ENCODE measurements at regions not wholly inside any gene's neighbourhood (a gene's known extent, or its start where the extent isn't known, plus 50 kb on each side); places are given as distances from the start of the nearest gene placed in this dataset.
A peak's percentile ranks its signal among the peaks of the same experiment; 100 is the strongest.

- no peaks in the 10 kb centered on the region for H3K36me3 Mint-ChIP-seq (ENCODE audit: low read depth)
- ATAC-seq (no peak), DNase-seq (no peak)
- H3K9me3 Mint-ChIP-seq = peaks cover 4% of the 10 kb centered on the region
- H3K4me3 Mint-ChIP-seq = no peak overlapping the region
- no peak overlapping the region for H3K27ac Mint-ChIP-seq
- H3K27me3 Mint-ChIP-seq = peaks cover 15% of the 10 kb centered on the region
- no peaks in the 10 kb centered on the region for H3K4me1 Mint-ChIP-seq
These were observed 108.9 kb upstream of the NCAM1 start for GRCh38 chr11:112852143-112852866.

DNA sequence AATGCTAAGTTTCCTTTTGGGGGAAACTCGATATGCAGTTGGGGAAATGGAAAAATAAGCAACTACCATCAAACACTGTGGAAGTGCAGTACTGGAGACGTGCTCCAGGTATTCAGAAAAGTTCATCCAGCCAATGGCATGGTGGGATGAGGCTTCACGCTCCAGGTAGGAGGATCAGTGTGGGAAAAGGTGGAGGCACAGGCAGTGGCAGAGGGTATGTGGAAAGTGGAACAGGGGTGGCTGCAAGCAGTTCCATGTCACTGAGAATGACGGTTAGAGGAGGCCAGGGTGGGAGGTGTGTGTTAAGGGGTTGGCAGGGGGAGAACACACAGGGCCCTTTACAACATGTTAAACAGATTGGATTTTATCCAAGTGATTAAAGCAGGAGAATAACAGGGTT lies 105.1 kb upstream of the NCAM1 start:
- no peak for ATAC-seq
- H3K27me3 Mint-ChIP-seq = peaks cover 15% of the 10 kb centered on the region
- H3K36me3 Mint-ChIP-seq (ENCODE audit: low read depth) = no peaks in the 10 kb centered on the region
- no peaks in the 10 kb centered on the region for H3K4me1 Mint-ChIP-seq
- peaks cover 9% of the 10 kb centered on the region for H3K9me3 Mint-ChIP-seq
- no peak overlapping the region for H3K4me3 Mint-ChIP-seq
- DNase-seq = no peak
- no peak overlapping the region for H3K27ac Mint-ChIP-seq

DNA sequence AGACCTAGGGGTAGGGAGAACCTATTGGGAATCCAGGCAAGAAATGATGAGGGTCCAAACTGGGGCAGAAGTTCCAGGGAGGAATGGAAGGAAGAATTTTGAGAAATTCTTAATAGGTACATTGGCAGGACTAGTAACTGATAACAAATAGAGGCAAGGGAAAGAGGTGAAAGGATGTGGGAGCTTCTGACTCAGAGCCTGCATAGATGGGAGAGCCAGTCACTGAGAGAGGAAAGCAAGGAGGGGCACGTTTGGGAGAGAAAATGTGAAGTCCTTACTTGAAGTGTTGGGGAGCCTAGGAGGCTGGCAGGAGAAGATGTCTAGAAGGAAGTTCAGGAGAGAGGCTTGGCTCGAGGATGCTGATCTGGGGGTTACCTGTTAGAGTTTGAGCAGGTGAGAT lies 104.6 kb upstream of the NCAM1 start:
- Mint-ChIP-seq H3K36me3 (ENCODE audit: low read depth) (no peaks in the 10 kb centered on the region), H3K4me3 (no peak overlapping the region), H3K27ac (no peak overlapping the region), H3K4me1 (no peaks in the 10 kb centered on the region), H3K9me3 (peaks cover 10% of the 10 kb centered on the region), H3K27me3 (peaks cover 15% of the 10 kb centered on the region)
- DNase-seq (no peak), ATAC-seq (no peak)

- Mint-ChIP-seq H3K4me1 (no peaks in the 10 kb centered on the region), H3K4me3 (no peak overlapping the region)
- no peak for ATAC-seq
These were observed 102.8 kb upstream of the NCAM1 start for GRCh38 chr11:112858289-112859023.

GRCh38 chr11:112859787-112860186 lies 101.4 kb upstream of the NCAM1 start:
- no peak for ATAC-seq
- Mint-ChIP-seq H3K4me3 (no peak overlapping the region), H3K27me3 (peaks cover 6% of the 10 kb centered on the region)

More at GRCh38 chr11:112858289-112859023, 102.8 kb upstream of the NCAM1 start:
- no peak overlapping the region for H3K27ac Mint-ChIP-seq
- no peaks in the 10 kb centered on the region for H3K36me3 Mint-ChIP-seq (ENCODE audit: low read depth)
- no peak for DNase-seq
- peaks cover 6% of the 10 kb centered on the region for H3K27me3 Mint-ChIP-seq
- peaks cover 14% of the 10 kb centered on the region for H3K9me3 Mint-ChIP-seq

GRCh38 chr11:112861356-112861755 lies 99.9 kb upstream of the NCAM1 start:
- Mint-ChIP-seq H3K4me1 (no peaks in the 10 kb centered on the region), H3K36me3 (ENCODE audit: low read depth) (no peaks in the 10 kb centered on the region), H3K9me3 (peaks cover 14% of the 10 kb centered on the region), H3K4me3 (no peak overlapping the region), H3K27me3 (no peaks in the 10 kb centered on the region), H3K27ac (no peak overlapping the region)
- DNase-seq (no peak), ATAC-seq (no peak)

More at GRCh38 chr11:112859787-112860186, 101.4 kb upstream of the NCAM1 start:
- H3K9me3 Mint-ChIP-seq = peaks cover 14% of the 10 kb centered on the region
- no peak for DNase-seq
- no peak overlapping the region for H3K27ac Mint-ChIP-seq
- no peaks in the 10 kb centered on the region for H3K36me3 Mint-ChIP-seq (ENCODE audit: low read depth)
- H3K4me1 Mint-ChIP-seq = no peaks in the 10 kb centered on the region

DNA sequence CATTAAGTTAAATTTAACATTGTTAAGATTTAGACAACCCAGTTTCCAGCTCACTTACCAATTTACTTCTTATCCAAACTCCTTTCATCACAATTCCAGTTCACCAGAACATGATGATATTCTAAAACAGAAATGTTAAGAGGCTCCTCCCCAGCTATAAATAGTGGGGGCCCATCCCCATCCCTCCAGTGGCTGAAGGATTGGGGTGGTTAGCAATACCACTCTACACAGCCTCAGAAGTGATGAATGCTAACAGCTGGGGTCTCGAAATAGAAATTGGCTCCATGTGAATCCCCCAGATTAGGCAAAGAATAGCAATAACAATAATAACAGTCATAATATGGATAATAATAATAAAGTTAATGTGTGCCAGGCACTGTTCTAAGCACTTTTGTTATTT lies 97.9 kb upstream of the NCAM1 start:
- peaks cover 14% of the 10 kb centered on the region for H3K9me3 Mint-ChIP-seq
- no peak overlapping the region for H3K27ac Mint-ChIP-seq
- H3K4me1 Mint-ChIP-seq = no peaks in the 10 kb centered on the region
- no peak overlapping the region for H3K4me3 Mint-ChIP-seq
- ATAC-seq (no peak), DNase-seq (no peak)
- no peaks in the 10 kb centered on the region for H3K36me3 Mint-ChIP-seq (ENCODE audit: low read depth)
- no peaks in the 10 kb centered on the region for H3K27me3 Mint-ChIP-seq

GRCh38 chr11:112864672-112865071 lies 96.5 kb upstream of the NCAM1 start:
- H3K9me3 Mint-ChIP-seq = peaks cover 11% of the 10 kb centered on the region
- H3K27ac Mint-ChIP-seq = no peak overlapping the region
- no peaks in the 10 kb centered on the region for H3K36me3 Mint-ChIP-seq (ENCODE audit: low read depth)
- ATAC-seq (no peak), DNase-seq (no peak)
- no peaks in the 10 kb centered on the region for H3K27me3 Mint-ChIP-seq
- no peaks in the 10 kb centered on the region for H3K4me1 Mint-ChIP-seq
- no peak overlapping the region for H3K4me3 Mint-ChIP-seq

DNA sequence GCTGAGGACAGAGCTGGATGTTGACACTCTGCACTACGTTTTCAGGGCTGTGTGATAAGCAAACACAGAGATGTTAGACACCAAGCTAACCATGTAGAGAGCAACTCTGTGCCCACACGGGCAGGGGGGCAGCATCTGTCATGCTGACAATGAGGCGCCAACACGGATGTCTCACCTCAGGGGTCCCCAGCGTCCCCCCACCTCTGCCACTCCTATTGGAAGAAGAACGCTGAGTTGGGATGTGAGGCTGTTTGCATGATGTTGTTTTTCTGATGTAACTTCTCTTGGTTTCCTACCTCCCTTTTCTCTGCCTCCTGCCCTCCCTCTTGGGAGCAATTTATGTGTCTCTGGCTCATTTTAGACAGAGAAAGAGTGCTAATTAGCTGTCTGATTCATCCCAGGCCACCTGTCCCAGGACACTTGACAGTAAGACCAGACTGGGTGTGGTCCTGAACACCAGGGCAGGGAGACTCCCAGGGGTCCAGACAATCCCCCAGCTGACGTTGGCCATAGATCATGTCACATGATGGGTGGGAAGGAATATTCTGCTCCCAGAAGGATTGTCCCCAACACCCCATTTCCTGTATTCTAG lies 89.2 kb upstream of the NCAM1 start:
- no peak overlapping the region for H3K4me3 Mint-ChIP-seq
- no peak for DNase-seq
- H3K27me3 Mint-ChIP-seq = peaks cover 1% of the 10 kb centered on the region
- H3K36me3 Mint-ChIP-seq (ENCODE audit: low read depth) = no peaks in the 10 kb centered on the region
- no peak overlapping the region for H3K27ac Mint-ChIP-seq
- H3K9me3 Mint-ChIP-seq = no peaks in the 10 kb centered on the region
- ATAC-seq = no peak
- no peaks in the 10 kb centered on the region for H3K4me1 Mint-ChIP-seq

- Mint-ChIP-seq H3K4me1 (no peaks in the 10 kb centered on the region), H3K4me3 (no peak overlapping the region), H3K27me3 (peaks cover 1% of the 10 kb centered on the region), H3K36me3 (ENCODE audit: low read depth) (no peaks in the 10 kb centered on the region), H3K9me3 (no peaks in the 10 kb centered on the region), H3K27ac (no peak overlapping the region)
- DNase-seq (no peak), ATAC-seq (no peak)
These were observed 86.2 kb upstream of the NCAM1 start for GRCh38 chr11:112874980-112875379.

DNA sequence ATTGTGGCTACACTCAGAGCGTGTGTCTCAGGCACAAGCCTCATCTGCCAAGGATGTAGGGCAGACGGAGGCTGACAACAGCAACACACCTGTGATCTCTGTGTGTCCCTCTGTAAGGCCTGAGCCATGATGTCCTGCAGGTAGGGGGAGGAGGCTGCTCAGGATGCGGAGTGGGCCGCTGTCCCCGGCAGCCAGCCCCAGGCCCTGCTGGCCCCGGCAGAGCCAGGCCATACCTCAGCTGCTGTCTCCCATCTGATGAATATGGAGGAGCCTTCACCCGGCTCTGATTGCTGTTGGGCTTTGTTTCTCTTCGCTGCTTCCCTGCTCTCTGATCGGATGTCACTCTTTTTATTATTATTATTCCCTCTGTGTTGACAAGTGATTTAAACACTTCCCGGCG lies 83.6 kb upstream of the NCAM1 start:
- Mint-ChIP-seq H3K4me3 (no peak overlapping the region), H3K4me1 (peaks cover 2% of the 10 kb centered on the region), H3K27me3 (peaks cover 1% of the 10 kb centered on the region), H3K36me3 (ENCODE audit: low read depth) (no peaks in the 10 kb centered on the region), H3K27ac (no peak overlapping the region), H3K9me3 (no peaks in the 10 kb centered on the region)
- DNase-seq = no peak
- no peak for ATAC-seq

DNA sequence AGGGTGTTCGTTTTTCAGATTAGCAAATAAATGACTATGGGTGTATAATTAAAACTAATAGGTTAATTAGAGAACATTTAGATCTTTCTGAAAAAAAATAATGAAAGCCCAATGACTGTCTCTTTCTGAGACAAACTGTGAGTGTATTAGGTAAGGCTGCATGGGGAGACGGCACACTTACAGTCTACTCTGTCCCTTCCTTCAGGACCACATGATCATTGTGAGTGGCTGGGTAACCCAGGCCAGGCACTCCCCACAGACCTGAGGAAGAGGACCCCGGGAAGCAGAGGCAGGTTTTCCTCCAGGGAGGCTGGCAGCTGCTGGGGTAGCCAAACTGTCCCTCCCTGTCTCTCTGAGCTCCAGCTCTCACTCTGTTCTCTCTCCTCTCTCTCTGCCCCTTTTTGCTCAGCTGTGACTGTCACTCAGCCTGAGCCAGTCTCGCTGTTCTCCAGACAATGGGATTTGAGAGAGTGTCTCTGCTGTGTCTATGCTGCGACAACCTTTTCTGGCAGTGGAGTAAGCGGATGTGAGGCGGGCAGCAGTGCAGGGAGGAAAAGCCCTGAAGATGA lies 83.1 kb upstream of the NCAM1 start:
- H3K9me3 Mint-ChIP-seq = no peaks in the 10 kb centered on the region
- peaks cover 2% of the 10 kb centered on the region for H3K4me1 Mint-ChIP-seq
- no peaks in the 10 kb centered on the region for H3K36me3 Mint-ChIP-seq (ENCODE audit: low read depth)
- H3K4me3 Mint-ChIP-seq = no peak overlapping the region
- H3K27me3 Mint-ChIP-seq = no peaks in the 10 kb centered on the region
- no peak for DNase-seq
- H3K27ac Mint-ChIP-seq = no peak overlapping the region
- ATAC-seq = no peak

DNA sequence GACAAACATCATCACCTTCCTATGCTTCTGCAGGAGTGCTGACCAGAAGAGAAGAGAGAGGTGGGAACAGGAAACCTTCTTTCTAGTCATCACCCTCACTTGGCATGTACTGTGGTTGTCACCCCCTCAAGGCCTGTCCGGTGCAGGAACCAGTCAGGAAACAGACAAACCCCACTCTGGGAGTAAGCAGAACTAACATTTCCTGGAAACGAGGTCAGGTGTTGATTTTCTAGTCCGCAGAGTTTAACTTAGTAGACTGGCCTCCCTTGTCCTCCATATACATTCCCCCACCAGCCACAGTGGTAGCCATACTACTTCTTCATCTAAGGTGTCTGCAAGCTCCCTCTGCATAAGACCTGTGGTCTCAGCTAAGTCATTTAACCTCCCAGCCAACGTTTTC lies 80.7 kb upstream of the NCAM1 start:
- no peak for ATAC-seq
- H3K27me3 Mint-ChIP-seq = no peaks in the 10 kb centered on the region
- peaks cover 2% of the 10 kb centered on the region for H3K4me1 Mint-ChIP-seq

GRCh38 chr11:112881461-112881860 lies 79.8 kb upstream of the NCAM1 start:
- H3K4me3 Mint-ChIP-seq = no peak overlapping the region
- H3K36me3 Mint-ChIP-seq (ENCODE audit: low read depth) = no peaks in the 10 kb centered on the region
- H3K9me3 Mint-ChIP-seq = no peaks in the 10 kb centered on the region
- peaks cover 2% of the 10 kb centered on the region for H3K4me1 Mint-ChIP-seq
- DNase-seq (no peak), ATAC-seq (no peak)
- H3K27ac Mint-ChIP-seq = no peak overlapping the region
- no peaks in the 10 kb centered on the region for H3K27me3 Mint-ChIP-seq

More for the DNA sequence above, 80.7 kb upstream of the NCAM1 start:
- Mint-ChIP-seq H3K27ac (peak overlapping the region; percentile 16), H3K4me3 (no peak overlapping the region), H3K36me3 (ENCODE audit: low read depth) (no peaks in the 10 kb centered on the region), H3K9me3 (no peaks in the 10 kb centered on the region)
- no peak for DNase-seq

All from activated naive CD8-positive, alpha-beta T cell treated with anti-CD3 and anti-CD28 coated beads, Interleukin-2, amount 50 U/mL, for 24 hours (primary cell).